ENCODE measurements at regions not wholly inside any gene's neighbourhood (a gene's known extent, or its start where the extent isn't known, plus 50 kb on each side); places are given as distances from the start of the nearest gene placed in this dataset.

GRCh38 chr6:170042123-170042522, 248.8 kb downstream of the DLL1 start (continued):
- no peak for TF ChIP-seq ATF2 (IDR thresholded peaks at IDR 0.05; ENCODE audit: low read length)
- TF ChIP-seq POLR2A (IDR thresholded peaks at IDR 0.05; ENCODE audit: control extremely low read depth in 1 of 2, low read depth in 2 of 2, low read length in 2 of 2), result no peak
- no peak for TF ChIP-seq NRF1 (IDR thresholded peaks at IDR 0.05; ENCODE audit: low read depth, low read length)
- TF ChIP-seq GTF2F1 (IDR thresholded peaks at IDR 0.05; ENCODE audit: borderline replicate concordance, low read depth, low read length), result no peak
- no peak for TF ChIP-seq SP4 (IDR thresholded peaks at IDR 0.05; ENCODE audit: low read length)

Measured in H1 (cell line).